CD4-positive, alpha-beta T cell treated with Interleukin-1 beta for 1 hour (primary cell): ENCODE measurements at regions not wholly inside any gene's neighbourhood (a gene's known extent, or its start where the extent isn't known, plus 50 kb on each side); places are given as distances from the start of the nearest gene placed in this dataset.
"Not testable (repeated sequence)": the region's sequence is repeated elsewhere in the genome, so short reads cannot be mapped to it uniquely, and the experiment has no call there.

Experiments
- DNase-seq, 2 donors: peaks; one replicate each; pipeline ENCODE4 v3.0.0-alpha.2; 2020 to 2022

DNA sequence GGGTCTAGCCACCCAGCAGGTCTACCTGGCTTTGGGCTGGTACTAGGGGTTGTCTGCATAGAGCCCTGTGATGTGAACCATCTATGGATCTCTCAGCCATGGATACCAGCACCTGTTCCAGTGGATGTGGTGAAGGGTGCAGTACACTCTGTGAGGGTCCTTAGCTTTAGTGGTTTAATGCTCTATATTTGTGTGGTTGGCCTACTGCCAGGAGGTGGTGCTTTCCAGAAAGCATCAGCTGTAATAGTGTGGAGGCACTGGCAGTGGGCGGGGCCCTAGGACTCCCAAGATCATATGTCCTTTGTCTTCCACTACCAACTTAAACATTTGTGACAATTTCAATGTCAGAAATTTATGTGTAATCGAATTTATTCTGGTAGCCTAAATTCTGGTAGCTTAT is 1065.1 kb downstream of the RPIA start:
- DNase-seq = not testable (repeated sequence)

DNA sequence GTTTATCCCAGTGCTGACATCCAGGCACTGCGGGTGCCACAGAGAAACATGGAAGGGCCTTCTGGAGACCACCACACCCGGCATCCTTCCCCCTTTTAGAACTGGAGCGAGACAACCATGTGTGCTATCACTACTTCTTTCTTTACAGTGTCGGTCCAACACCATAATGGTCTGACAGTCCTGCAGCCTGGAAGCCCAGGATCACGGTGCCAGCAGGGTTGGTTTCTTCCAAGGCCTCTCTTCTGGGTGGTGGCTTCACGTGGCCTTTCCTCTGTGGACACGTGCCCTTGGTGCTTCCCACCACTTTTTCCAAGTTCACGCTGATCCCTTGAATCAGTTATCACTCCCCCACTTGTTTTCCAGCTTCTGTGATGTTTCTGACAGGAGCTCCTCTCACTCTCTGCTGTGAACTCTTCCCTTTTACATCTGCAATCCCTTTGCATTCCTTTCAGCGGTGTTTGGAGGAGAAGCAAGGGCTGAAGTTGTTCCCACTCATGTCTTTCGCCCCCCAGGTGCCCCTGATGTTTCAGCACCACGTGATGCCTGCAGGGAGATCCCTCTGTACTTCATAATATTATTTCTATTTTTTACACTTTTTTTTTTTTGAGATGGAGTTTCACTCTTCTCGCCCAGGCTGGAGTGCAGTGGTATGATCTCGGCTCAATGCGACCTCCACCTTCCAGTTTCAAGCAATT is 1067.0 kb downstream of the RPIA start:
- DNase-seq = not testable (repeated sequence)

DNA sequence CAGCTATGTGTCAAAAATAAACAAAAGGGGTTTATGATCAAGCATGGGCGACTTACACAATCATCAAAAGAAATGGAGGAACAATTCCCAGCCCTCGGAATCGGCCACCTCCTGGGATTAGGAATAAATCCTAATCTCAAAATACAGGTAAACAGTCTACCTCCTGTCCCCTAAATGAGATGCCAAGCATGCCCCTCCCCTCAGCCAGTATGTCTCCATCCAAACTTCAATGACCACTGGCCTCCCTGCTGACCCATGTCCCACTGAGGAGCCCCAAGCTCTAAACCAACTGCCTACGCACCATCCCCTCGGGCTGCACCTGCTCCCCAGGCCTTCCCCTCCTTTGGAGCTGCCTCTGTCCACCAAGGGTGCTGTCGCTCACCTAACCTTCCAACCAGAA is 1069.3 kb downstream of the RPIA start:
- not testable (repeated sequence) for DNase-seq

DNA sequence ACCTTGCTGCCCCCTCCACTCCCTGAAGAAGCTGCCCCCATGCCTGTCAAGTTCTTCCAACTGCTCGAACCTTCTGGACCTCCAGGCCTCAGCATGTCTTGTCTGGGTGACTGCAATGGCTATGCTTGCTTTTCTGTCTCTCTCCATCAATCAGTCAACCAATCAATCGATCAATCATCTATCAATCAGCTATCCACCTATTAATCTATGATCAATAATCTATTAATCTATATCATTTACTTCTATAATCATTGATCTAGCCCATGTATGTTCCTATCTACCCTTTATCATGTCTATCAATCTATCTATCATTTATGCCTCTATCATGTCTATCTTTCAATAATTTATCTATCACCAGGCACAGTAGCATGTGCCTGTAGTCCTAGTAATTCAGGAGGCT is 1069.7 kb downstream of the RPIA start:
- DNase-seq = not testable (repeated sequence)

DNA sequence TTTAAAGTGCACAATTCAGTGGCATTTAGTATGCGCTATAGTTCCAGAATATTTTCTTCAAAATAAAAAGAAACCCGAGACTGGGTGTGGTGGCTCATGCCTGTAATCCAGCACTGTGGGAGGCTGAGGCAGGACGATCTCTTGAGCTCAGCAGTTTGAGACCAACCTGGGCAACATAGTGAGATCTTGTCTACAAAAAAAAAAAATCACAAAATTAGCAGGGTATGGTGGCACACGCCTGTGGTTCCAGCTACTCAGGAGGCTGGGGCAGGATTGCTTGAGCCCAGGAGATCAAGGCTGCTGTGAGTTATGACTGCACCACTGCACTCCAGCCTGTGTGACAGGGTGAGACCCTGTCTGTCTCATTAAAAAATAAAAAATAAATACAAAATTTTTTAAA is 1070.4 kb downstream of the RPIA start:
- DNase-seq = not testable (repeated sequence)

GRCh38 chr2:89762461-89763253 is 1071.2 kb downstream of the RPIA start:
- DNase-seq = not testable (repeated sequence)

DNA sequence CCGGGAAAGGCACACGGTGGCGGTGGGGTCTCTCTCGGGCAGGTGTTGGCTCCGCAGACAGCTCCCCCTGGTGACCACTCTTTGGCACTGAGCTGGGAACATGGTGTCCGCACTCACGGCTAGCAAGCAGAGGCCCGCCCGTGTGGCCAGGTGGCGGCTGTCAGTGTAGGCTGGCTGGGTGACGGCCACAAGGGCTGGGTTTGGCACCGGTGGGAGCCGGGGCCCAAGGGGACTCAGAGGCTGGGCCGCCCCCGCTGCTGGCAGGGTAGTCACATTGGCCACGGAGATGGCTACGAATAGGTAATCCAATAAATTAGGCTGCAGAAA is 1071.7 kb downstream of the RPIA start:
- no peak for DNase-seq

DNA sequence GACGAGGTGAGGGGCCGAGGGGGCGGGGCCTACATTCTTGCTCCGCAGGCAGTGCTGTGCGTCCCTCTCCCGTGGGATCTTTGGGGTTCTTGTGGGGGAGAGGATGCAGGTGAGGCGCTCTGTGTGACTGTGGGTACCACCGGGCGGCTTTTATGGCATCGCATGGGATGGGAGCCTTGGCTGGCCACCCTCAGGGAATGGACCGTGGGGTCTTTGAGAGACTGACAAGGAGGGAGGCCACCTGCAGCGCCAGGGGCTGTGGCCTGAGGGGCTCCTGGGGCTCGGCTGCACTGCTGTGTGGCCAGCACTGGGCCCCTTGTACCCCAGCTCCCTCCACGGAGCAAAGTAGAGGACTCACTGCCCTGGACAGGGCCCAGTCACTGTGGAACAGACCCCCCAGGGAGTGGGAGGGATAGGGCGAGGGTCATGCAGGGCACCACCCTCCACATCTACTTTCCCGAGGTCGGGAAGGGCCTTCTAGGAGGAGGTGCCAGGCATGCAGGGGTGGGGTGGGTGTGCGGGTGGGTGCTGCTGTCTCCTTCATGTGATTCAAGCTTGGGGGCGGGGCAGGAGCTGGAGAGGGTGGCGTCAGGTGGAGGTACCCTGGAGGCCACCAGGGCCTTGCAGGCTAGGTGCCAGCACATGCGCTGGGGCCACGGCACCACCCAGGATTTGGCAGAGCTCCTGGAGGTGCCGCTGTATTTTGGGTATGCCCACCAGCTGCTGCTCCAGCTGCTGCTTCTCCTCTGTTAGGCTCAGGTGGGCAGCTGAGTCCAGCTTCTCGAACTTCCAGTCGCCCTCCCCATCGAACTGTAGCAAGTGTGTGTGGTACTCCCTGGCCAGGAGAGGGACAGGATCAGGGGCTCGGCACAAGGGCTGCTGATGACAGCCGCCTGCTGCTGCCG is 1072.4 kb downstream of the RPIA start:
- no peak for DNase-seq

- not testable (repeated sequence) for DNase-seq
Observed at GRCh38 chr2:89764571-89765360, 1073.3 kb downstream of the RPIA start.

DNA sequence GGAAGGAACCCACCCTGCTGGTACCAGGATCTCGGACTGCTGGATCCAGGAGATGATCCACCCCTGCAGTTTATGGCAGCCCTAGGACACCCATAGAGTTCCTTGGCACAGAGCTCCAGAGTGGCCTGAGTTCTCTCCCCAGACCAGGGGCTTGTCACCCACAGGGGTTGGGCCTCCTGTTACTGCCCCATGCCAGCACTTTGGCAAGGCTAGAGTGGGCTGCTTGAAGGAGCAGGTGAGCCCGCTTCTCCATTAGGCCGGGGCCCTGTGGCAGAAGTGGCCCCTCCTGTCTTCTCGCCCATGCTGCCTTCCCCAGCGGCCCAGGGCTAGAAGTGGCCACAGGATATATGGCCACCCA is 1073.9 kb downstream of the RPIA start:
- not testable (repeated sequence) for DNase-seq

GRCh38 chr2:89766141-89766990 is 1074.9 kb downstream of the RPIA start:
- not testable (repeated sequence) for DNase-seq

DNA sequence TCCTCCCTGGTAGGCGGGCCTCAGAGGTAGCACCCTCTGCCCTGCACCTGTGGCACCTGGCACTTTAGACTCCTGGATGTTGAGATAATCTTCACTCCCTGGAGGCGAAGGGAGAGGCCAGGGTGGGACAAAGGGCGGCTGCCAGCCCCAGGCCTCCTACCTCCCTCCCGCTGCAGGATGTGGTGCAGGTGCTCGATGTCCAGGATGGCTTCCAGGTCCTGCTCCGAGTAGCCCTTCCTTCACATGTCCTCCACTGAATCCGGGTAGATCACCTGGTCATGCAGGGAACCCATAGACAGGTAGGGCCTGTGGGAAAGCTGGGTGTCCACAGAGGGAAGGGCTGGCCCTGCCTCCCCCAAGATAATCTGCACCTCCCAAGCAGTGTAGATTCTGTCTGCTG is 1075.6 kb downstream of the RPIA start:
- not testable (repeated sequence) for DNase-seq

- no peak for DNase-seq
Observed at GRCh38 chr2:89767572-89768435, 1076.3 kb downstream of the RPIA start.

DNA sequence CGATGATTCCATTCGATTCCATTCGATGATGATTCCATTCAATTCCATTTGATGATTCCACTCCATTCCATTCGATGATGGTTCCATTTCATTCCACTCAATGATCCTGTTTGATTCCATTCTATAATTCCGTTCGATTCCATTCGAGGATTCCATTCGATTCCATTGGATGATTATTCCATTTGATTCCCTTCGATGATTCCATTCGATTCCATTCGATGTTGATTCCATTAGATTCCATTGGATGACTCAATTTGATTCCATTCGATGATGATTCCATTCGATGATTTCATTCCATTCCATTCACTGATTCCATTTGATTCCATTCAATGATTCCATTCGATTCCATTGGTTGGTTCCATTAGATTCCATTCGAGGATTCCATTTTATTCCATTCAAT is 1084.4 kb downstream of the RPIA start:
- DNase-seq = no peak

- DNase-seq = no peak
Observed at GRCh38 chr2:89780318-89780717, 1088.8 kb downstream of the RPIA start.

- no peak for DNase-seq
Observed at GRCh38 chr2:89781962-89782361, 1090.5 kb downstream of the RPIA start.

DNA sequence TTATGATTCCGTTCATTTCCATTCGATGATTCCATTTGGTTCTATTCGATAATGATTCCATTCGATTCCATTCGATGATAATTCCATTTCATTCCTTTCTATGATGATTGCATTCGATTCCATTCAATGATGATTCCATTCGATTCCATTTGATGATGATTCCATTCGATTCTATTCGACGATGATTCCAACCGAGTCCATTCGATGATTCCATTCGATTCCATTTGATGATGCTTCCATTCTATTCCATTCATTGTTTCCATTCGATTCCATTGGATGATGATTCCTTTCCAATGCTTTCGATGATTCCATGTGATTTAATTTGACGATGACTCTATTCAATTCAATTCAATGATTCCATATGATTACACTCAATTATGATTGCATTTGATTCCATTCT is 1093.5 kb downstream of the RPIA start:
- DNase-seq = no peak

GRCh38 chr2:89785528-89785927 is 1094.1 kb downstream of the RPIA start:
- DNase-seq = not testable (repeated sequence)

DNA sequence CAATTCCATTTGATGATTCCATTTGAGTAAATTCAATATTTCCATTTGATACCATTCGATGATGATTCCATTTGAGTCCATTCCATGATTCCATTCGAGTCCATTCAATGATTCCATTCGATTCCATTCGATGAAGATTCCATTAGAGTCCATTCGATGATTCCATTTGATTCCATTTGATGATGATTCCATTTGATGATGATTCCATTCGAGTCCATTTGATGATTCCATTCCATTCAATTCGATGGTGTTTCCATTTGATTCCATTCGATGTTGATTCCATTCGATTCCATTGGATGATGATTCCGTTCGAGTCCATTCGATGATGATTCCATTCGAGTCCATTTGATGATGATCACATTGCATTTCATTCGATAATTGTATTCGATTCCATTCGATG is 1095.2 kb downstream of the RPIA start:
- not testable (repeated sequence) for DNase-seq

GRCh38 chr2:89795530-89795929 is 1104.1 kb downstream of the RPIA start:
- not testable (repeated sequence) for DNase-seq
